Esophagus squamous epithelium (tissue), 5 donors: ENCODE measurements at regions not wholly inside any gene's neighbourhood (a gene's known extent, or its start where the extent isn't known, plus 50 kb on each side); places are given as distances from the start of the nearest gene placed in this dataset.
"Not testable (repeated sequence)": the region's sequence is repeated elsewhere in the genome, so short reads cannot be mapped to it uniquely, and the experiment has no call there.

ENCODE experiments used
- DNase-seq: peaks from one replicate; lab custom pipeline; 2025; lab: John Stamatoyannopoulos, UW
- H3K27ac ChIP-seq, 4 donors: fragments of 200-600 bp; sonication (generic); one replicate each; pipeline ENCODE4 v1.5.1; 2016 to 2019; ENCODE audit warnings: mild to moderate bottlenecking in 1 of 4
- H3K27me3 ChIP-seq, 4 donors: fragments of 200-600 bp; sonication (generic); 1 replicate in 3 of 4; 2 replicates in 1 of 4; pipeline versions ENCODE4 v1.5.1 to v1.6.0; 2017 to 2021; ENCODE audit warnings: antibody characterized with exemption in 1 of 4
- H3K36me3 ChIP-seq, 3 donors: fragments of 200-600 bp; sonication (generic); one replicate each; pipeline ENCODE4 v1.5.1; 2016 to 2019
- H3K4me1 ChIP-seq, 3 donors: fragments of 200-600 bp; sonication (generic); one replicate each; pipeline ENCODE4 v1.5.1; 2017 to 2019
- H3K4me3 ChIP-seq, 4 donors: fragments of 200-600 bp; sonication (generic); 1 replicate in 3 of 4; 2 replicates in 1 of 4; pipeline ENCODE4 v1.5.1; 2016 to 2019; ENCODE audit warnings: mild to moderate bottlenecking in 2 of 4, moderate library complexity in 1 of 4
- H3K9me3 ChIP-seq, 3 donors: fragments of 200-600 bp; sonication (generic); one replicate each; pipeline ENCODE4 v1.5.1; 2016 to 2019
- CTCF ChIP-seq, 6 experiments: fragments of 450-650 bp in 4 of 6; fragments of 200-600 bp in 2 of 6; sonication (generic) in 2 of 6; IDR thresholded peaks; one replicate each; pipeline ENCODE4 v1.5.1; 2016 to 2019; ENCODE audit warnings: antibody characterized with exemption in 6 of 6, mild to moderate bottlenecking in 4 of 6, moderate library complexity in 4 of 6
- POLR2A ChIP-seq, 4 donors: fragments of 450-650 bp; IDR thresholded peaks; one replicate each; pipeline ENCODE4 v1.6.1; 2017; ENCODE audit warnings: antibody characterized with exemption in 4 of 4, mild to moderate bottlenecking in 4 of 4, moderate library complexity in 3 of 4
- WGBS, 2 donors: methylation state at CpG; one replicate each; pipeline ENCODE4 v1.1.5; 2018; 5-methylcytosine and 5-hydroxymethylcytosine counted together
- intact Hi-C: fragments of 100-400 bp; cut with DNase I; formaldehyde crosslinking; loops from one replicate; pipeline ENCODE4 v1.15.0; 2022
- donor health status: DM: yes; HTN: yes; CAD: no.

- WGBS, 2 donors: 20 to 44% methylated on average over 1 of the region's 1 CpG
- Histone ChIP-seq H3K27me3 (no peaks in the 10 kb centered on the region), H3K4me3 (no peak overlapping the region), H3K36me3 (no peaks in the 10 kb centered on the region), H3K9me3 (no peaks in the 10 kb centered on the region), H3K27ac (peak overlapping the region in 2 of 4 donors; percentile 32 to 42), H3K4me1 (peaks cover 0 to 7% (median 0%) of the 10 kb centered on the region in 3 donors)
- intact Hi-C loops: no loop called here
- DNase-seq: no peak
- TF ChIP-seq CTCF (IDR thresholded peaks at IDR 0.05) (no peak), POLR2A (IDR thresholded peaks at IDR 0.05) (no peak)
These were observed 62.4 kb upstream of the GABRQ start for GRCh38 chrX:152575331-152575730.

GRCh38 chrX:152587523-152587922, 50.2 kb upstream of the GABRQ start:
- H3K27ac ChIP-seq, DNase-seq, intact Hi-C loops, H3K4me1 ChIP-seq, H3K36me3 ChIP-seq, H3K4me3 ChIP-seq, H3K9me3 ChIP-seq, H3K27me3 ChIP-seq: not testable (repeated sequence)
- WGBS, 2 donors: 88 to 92% methylated on average over 3 of the region's 3 CpGs
